CD14-positive monocyte (primary cell): ENCODE measurements at regions not wholly inside any gene's neighbourhood (a gene's known extent, or its start where the extent isn't known, plus 50 kb on each side); places are given as distances from the start of the nearest gene placed in this dataset.

ENCODE experiments used
- DNase-seq, 3 donors: peaks; one replicate each; pipeline ENCODE4 v3.0.0-alpha.2; 2011 to 2022
- H2AFZ ChIP-seq: 2 replicates; pipeline ENCODE4 v1.6.0; 2012; ENCODE audit warnings: mild to moderate bottlenecking, low read depth, low read length, inconsistent platforms; ENCODE audit not compliant: insufficient read depth, poor library complexity, severe bottlenecking
- H3K27ac ChIP-seq, 2 donors: 1 replicate in 1 of 2; 2 replicates in 1 of 2; pipeline ENCODE4 v1.5.1; 2012 to 2013; ENCODE audit warnings: low read length in 2 of 2, control low read depth in 1 of 2, inconsistent platforms in 1 of 2, low read depth in 1 of 2, mild to moderate bottlenecking in 1 of 2
- H3K27me3 ChIP-seq, 2 donors: one replicate each; pipeline versions ENCODE4 v1.6.0 to v1.6.1; 2011 to 2013; ENCODE audit warnings: low read length in 2 of 2; ENCODE audit not compliant: control insufficient read depth in 2 of 2, insufficient read depth in 2 of 2
- H3K36me3 ChIP-seq, 2 donors: replicated peaks in 1 of 2; 1 replicate in 1 of 2; 2 replicates in 1 of 2; pipeline versions ENCODE4 v1.5.1 to v1.6.1; 2012 to 2013; ENCODE audit warnings: low read length in 2 of 2, control low read depth in 1 of 2, inconsistent platforms in 1 of 2, mild to moderate bottlenecking in 1 of 2; ENCODE audit not compliant: insufficient read depth in 2 of 2, control insufficient read depth in 1 of 2
- H3K4me1 ChIP-seq, 2 donors: 1 replicate in 1 of 2; 2 replicates in 1 of 2; pipeline versions ENCODE4 v1.5.1 to v1.6.1; 2012 to 2013; ENCODE audit warnings: low read length in 2 of 2, control low read depth in 1 of 2, inconsistent platforms in 1 of 2, mild to moderate bottlenecking in 1 of 2, moderate library complexity in 1 of 2; ENCODE audit not compliant: insufficient read depth in 2 of 2, control insufficient read depth in 1 of 2
- H3K4me2 ChIP-seq: replicated peaks from 2 replicates; pipeline ENCODE3; 2012; ENCODE audit warnings: low read length, moderate library complexity, mild to moderate bottlenecking; ENCODE audit not compliant: poor library complexity, severe bottlenecking; ENCODE audit errors: extremely low read depth
- H3K4me3 ChIP-seq, 3 experiments: fragments of 200-600 bp in 1 of 3; sonication (generic) in 1 of 3; replicated peaks in 1 of 3; 1 replicate in 2 of 3; 2 replicates in 1 of 3; pipeline ENCODE4 v1.5.1; 2011 to 2013; ENCODE audit warnings: low read length in 3 of 3, mild to moderate bottlenecking in 3 of 3, control low read depth in 2 of 3, low read depth in 2 of 3, inconsistent platforms in 1 of 3, moderate library complexity in 1 of 3
- H3K79me2 ChIP-seq: 2 replicates; pipeline ENCODE4 v1.6.0; 2012; ENCODE audit warnings: mild to moderate bottlenecking, control low read depth, inconsistent platforms, low read length, moderate library complexity; ENCODE audit not compliant: insufficient read depth
- H3K9ac ChIP-seq: 2 replicates; pipeline ENCODE4 v1.6.0; 2017; ENCODE audit warnings: low read length, mild to moderate bottlenecking; ENCODE audit not compliant: insufficient read depth, poor library complexity, severe bottlenecking
- H3K9me3 ChIP-seq, 2 donors: replicated peaks in 1 of 2; 1 replicate in 1 of 2; 2 replicates in 1 of 2; pipeline versions ENCODE4 v1.5.1 to v1.6.1; 2012 to 2013; ENCODE audit warnings: low read length in 2 of 2, control low read depth in 1 of 2; ENCODE audit not compliant: control insufficient read depth in 1 of 2, insufficient read depth in 1 of 2
- H4K20me1 ChIP-seq: 2 replicates; pipeline ENCODE4 v1.6.0; 2012; ENCODE audit warnings: mild to moderate bottlenecking, low read length, control low read depth, moderate library complexity; ENCODE audit not compliant: insufficient read depth
- H3K27ac Mint-ChIP-seq, 7 donors: one replicate each; pipeline ENCODE4 v1.8.0; 2020; ENCODE audit warnings: mild to moderate bottlenecking in 7 of 7, mixed read lengths in 7 of 7, moderate library complexity in 6 of 7, inconsistent platforms in 2 of 7
- H3K27me3 Mint-ChIP-seq, 3 donors: one replicate each; pipeline ENCODE4 v1.8.0; 2021 to 2022; ENCODE audit warnings: low read depth in 3 of 3, mild to moderate bottlenecking in 3 of 3, mixed read lengths in 3 of 3, moderate library complexity in 3 of 3, inconsistent platforms in 1 of 3
- H3K36me3 Mint-ChIP-seq, 2 donors: one replicate each; pipeline ENCODE4 v1.8.0; 2020; ENCODE audit warnings: mixed read lengths in 2 of 2, inconsistent platforms in 1 of 2, mild to moderate bottlenecking in 1 of 2
- H3K4me1 Mint-ChIP-seq: one replicate; pipeline ENCODE4 v1.8.0; 2020; ENCODE audit warnings: mild to moderate bottlenecking, mixed read lengths
- H3K4me3 Mint-ChIP-seq, 2 donors: one replicate each; pipeline ENCODE4 v1.8.0; 2020; ENCODE audit warnings: mild to moderate bottlenecking in 2 of 2, mixed read lengths in 2 of 2, moderate library complexity in 1 of 2
- H3K9me3 Mint-ChIP-seq, 7 donors: one replicate each; pipeline ENCODE4 v1.8.0; 2020 to 2022; ENCODE audit warnings: mixed read lengths in 7 of 7, mild to moderate bottlenecking in 6 of 7, moderate library complexity in 6 of 7, inconsistent platforms in 2 of 7
- WGBS: methylation state at CpG from one replicate; pipeline ENCODE4 v1.1.5; 2013; ENCODE audit warnings: missing lambda C conversion rate; ENCODE audit not compliant: insufficient coverage; 5-methylcytosine and 5-hydroxymethylcytosine counted together
- intact Hi-C, 2 donors: fragments of 100-400 bp; cut with micrococcal nuclease; formaldehyde crosslinking; loops; one replicate each; pipeline versions ENCODE4 v1.15.0 to v1.15.1; 2023
- TF ChIP-seq, protein P1 (sequence below): fragments of 200-600 bp; IDR thresholded peaks from one replicate; pipeline ENCODE4 v1.8.0; 2022; ENCODE audit warnings: antibody characterized with exemption, mild to moderate bottlenecking

- no peaks in the 10 kb centered on the region for H4K20me1 ChIP-seq
- no peak overlapping the region for H3K4me3 ChIP-seq
- Mint-ChIP-seq H3K36me3 (no peaks in the 10 kb centered on the region), H3K27ac (no peak overlapping the region), H3K9me3 (peaks cover 0 to 2% (median 0%) of the 10 kb centered on the region in 7 donors), H3K4me3 (no peak overlapping the region), H3K4me1 (no peaks in the 10 kb centered on the region), H3K27me3 (no peaks in the 10 kb centered on the region)
- H3K27ac ChIP-seq = no peak overlapping the region
- intact Hi-C loops = no loop called here
- WGBS = 80% methylated on average over 1 of the region's 1 CpG
- no peak overlapping the region for H3K9ac ChIP-seq
- no peaks in the 10 kb centered on the region for H3K36me3 ChIP-seq
- no peak overlapping the region for H2AFZ ChIP-seq
- DNase-seq = no peak
- H3K79me2 ChIP-seq = no peaks in the 10 kb centered on the region
- no peaks in the 10 kb centered on the region for H3K9me3 ChIP-seq
- no peak overlapping the region for H3K4me2 ChIP-seq
- no peaks in the 10 kb centered on the region for H3K4me1 ChIP-seq
- TF ChIP-seq, protein P1, sequence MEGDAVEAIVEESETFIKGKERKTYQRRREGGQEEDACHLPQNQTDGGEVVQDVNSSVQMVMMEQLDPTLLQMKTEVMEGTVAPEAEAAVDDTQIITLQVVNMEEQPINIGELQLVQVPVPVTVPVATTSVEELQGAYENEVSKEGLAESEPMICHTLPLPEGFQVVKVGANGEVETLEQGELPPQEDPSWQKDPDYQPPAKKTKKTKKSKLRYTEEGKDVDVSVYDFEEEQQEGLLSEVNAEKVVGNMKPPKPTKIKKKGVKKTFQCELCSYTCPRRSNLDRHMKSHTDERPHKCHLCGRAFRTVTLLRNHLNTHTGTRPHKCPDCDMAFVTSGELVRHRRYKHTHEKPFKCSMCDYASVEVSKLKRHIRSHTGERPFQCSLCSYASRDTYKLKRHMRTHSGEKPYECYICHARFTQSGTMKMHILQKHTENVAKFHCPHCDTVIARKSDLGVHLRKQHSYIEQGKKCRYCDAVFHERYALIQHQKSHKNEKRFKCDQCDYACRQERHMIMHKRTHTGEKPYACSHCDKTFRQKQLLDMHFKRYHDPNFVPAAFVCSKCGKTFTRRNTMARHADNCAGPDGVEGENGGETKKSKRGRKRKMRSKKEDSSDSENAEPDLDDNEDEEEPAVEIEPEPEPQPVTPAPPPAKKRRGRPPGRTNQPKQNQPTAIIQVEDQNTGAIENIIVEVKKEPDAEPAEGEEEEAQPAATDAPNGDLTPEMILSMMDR = no peak
- no peaks in the 10 kb centered on the region for H3K27me3 ChIP-seq
Measured at GRCh38 chr9:118419676-118420075, 715.5 kb downstream of the TLR4 start.

- H3K9ac ChIP-seq = no peak overlapping the region
- H3K27ac ChIP-seq = no peak overlapping the region
- H3K4me1 ChIP-seq = no peaks in the 10 kb centered on the region
- Mint-ChIP-seq H3K9me3 (peaks cover 0 to 2% (median 0%) of the 10 kb centered on the region in 7 donors), H3K4me3 (no peak overlapping the region), H3K36me3 (no peaks in the 10 kb centered on the region), H3K27me3 (no peaks in the 10 kb centered on the region), H3K27ac (no peak overlapping the region), H3K4me1 (no peaks in the 10 kb centered on the region)
- no peak overlapping the region for H3K4me2 ChIP-seq
- H3K79me2 ChIP-seq = no peaks in the 10 kb centered on the region
- intact Hi-C loops = no loop called here
- no peak overlapping the region for H2AFZ ChIP-seq
- no peaks in the 10 kb centered on the region for H3K36me3 ChIP-seq
- no peaks in the 10 kb centered on the region for H3K9me3 ChIP-seq
- no CpG with 5 or more reads among the region's 2 CpGs for WGBS
- TF ChIP-seq, protein P1 = no peak
- no peak for DNase-seq
- no peak overlapping the region for H3K4me3 ChIP-seq
- no peaks in the 10 kb centered on the region for H4K20me1 ChIP-seq
- H3K27me3 ChIP-seq = no peaks in the 10 kb centered on the region
Measured at GRCh38 chr9:118422508-118422907, 718.3 kb downstream of the TLR4 start.
